Activated B cell treated with CpG ODN at 0.5 μM for 24 hours (primary cell): ENCODE measurements at regions not wholly inside any gene's neighbourhood (a gene's known extent, or its start where the extent isn't known, plus 50 kb on each side); places are given as distances from the start of the nearest gene placed in this dataset.

ENCODE experiments used
- ATAC-seq: fragments of 200-7000 bp; cut with Tn5 transposase; one replicate; pipeline ENCODE4 v1.10.0; 2021; ENCODE audit warnings: low read depth, mild to moderate bottlenecking, moderate library complexity
- CTCF ChIA-PET: fragments of 350-600 bp; sonication (Branson Sonifier 250); formaldehyde crosslinking; loops from one replicate; lab custom pipeline; 2021; ENCODE audit warnings: antibody characterized with exemption; lab: Charles Lee
- POLR2A ChIA-PET: fragments of 350-600 bp; sonication (Branson Sonifier 250); formaldehyde crosslinking; loops from one replicate; lab custom pipeline; 2021; ENCODE audit warnings: antibody characterized with exemption; lab: Charles Lee
- DNase-seq: peaks from one replicate; pipeline ENCODE4 v3.0.0; 2022
- H3K27ac Mint-ChIP-seq: one replicate; pipeline ENCODE4 v1.8.0; 2020; ENCODE audit warnings: mixed read lengths
- H3K27me3 Mint-ChIP-seq: one replicate; pipeline ENCODE4 v1.8.0; 2021; ENCODE audit warnings: mixed read lengths
- H3K36me3 Mint-ChIP-seq: one replicate; pipeline ENCODE4 v1.8.0; 2021; ENCODE audit warnings: low read depth, mixed read lengths
- H3K4me1 Mint-ChIP-seq: one replicate; pipeline ENCODE4 v1.8.0; 2021; ENCODE audit warnings: mixed read lengths
- H3K4me3 Mint-ChIP-seq: one replicate; pipeline ENCODE4 v1.8.0; 2020; ENCODE audit warnings: mild to moderate bottlenecking, mixed read lengths
- H3K9me3 Mint-ChIP-seq: one replicate; pipeline ENCODE4 v1.8.0; 2020; ENCODE audit warnings: mixed read lengths
- intact Hi-C: fragments of 100-400 bp; cut with micrococcal nuclease; formaldehyde crosslinking; loops from one replicate; pipeline ENCODE4 v1.15.1; 2024
- TF ChIP-seq, protein P1 (sequence below): fragments of 200-600 bp; IDR thresholded peaks from one replicate; pipeline ENCODE4 v1.8.0; 2022; ENCODE audit warnings: antibody characterized with exemption, mild to moderate bottlenecking

DNA sequence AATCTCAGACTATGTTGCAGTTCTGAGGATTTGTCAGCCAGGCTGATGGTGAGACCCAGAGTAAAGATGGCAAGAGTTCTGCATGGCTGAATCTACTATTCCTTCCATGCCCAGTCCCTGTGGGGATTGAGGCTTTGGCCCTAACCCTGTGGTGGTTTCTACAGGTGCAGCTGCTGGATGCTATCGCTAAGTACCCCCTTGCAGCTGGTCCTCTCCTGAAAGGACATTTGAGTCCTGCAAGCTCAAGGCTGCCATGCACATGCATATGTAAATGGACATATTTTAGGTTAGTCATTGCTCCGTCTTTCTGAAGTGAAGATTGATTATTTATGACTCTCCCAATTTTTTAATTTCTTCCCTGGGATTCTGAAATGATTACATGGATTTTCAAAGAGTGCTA is 1122.2 kb upstream of the CELF2 start:
- H3K36me3 Mint-ChIP-seq: no peaks in the 10 kb centered on the region
- H3K9me3 Mint-ChIP-seq: peaks cover 5% of the 10 kb centered on the region
- ATAC-seq: no peak
- no peaks in the 10 kb centered on the region for H3K27me3 Mint-ChIP-seq
- no peaks in the 10 kb centered on the region for H3K4me1 Mint-ChIP-seq
- H3K4me3 Mint-ChIP-seq: no peak overlapping the region
- H3K27ac Mint-ChIP-seq: no peak overlapping the region
- POLR2A ChIA-PET: no interaction called here
- TF ChIP-seq, protein P1, sequence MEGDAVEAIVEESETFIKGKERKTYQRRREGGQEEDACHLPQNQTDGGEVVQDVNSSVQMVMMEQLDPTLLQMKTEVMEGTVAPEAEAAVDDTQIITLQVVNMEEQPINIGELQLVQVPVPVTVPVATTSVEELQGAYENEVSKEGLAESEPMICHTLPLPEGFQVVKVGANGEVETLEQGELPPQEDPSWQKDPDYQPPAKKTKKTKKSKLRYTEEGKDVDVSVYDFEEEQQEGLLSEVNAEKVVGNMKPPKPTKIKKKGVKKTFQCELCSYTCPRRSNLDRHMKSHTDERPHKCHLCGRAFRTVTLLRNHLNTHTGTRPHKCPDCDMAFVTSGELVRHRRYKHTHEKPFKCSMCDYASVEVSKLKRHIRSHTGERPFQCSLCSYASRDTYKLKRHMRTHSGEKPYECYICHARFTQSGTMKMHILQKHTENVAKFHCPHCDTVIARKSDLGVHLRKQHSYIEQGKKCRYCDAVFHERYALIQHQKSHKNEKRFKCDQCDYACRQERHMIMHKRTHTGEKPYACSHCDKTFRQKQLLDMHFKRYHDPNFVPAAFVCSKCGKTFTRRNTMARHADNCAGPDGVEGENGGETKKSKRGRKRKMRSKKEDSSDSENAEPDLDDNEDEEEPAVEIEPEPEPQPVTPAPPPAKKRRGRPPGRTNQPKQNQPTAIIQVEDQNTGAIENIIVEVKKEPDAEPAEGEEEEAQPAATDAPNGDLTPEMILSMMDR: no peak
- DNase-seq: no peak
- intact Hi-C loops: no loop called here
- CTCF ChIA-PET: no interaction called here

DNA sequence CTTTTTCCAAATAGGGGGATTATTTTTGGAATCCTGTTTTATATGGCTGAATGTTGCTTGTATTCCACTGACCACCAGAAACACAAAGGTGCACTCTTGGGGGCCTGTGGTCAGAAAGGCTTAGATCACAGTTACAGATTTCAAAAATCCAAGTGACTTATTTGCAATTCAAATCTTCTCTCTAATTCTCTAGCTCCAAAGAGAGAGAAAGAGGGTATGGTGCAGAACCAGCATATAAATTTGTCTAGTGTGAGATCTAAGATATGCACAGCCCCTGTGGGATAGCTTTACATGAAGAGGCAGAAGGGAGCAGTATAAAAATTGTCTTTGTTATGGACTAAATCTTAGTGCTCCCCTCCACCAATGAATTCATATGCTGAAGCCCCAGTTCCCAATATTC is 1121.7 kb upstream of the CELF2 start:
- TF ChIP-seq, protein P1: no peak
- no peak for DNase-seq
- POLR2A ChIA-PET: no interaction called here
- Mint-ChIP-seq H3K4me1 (no peaks in the 10 kb centered on the region), H3K4me3 (no peak overlapping the region), H3K27ac (no peak overlapping the region), H3K9me3 (peaks cover 5% of the 10 kb centered on the region), H3K36me3 (no peaks in the 10 kb centered on the region), H3K27me3 (no peaks in the 10 kb centered on the region)
- no peak for ATAC-seq
- intact Hi-C loops: no loop called here
- CTCF ChIA-PET: no interaction called here

DNA sequence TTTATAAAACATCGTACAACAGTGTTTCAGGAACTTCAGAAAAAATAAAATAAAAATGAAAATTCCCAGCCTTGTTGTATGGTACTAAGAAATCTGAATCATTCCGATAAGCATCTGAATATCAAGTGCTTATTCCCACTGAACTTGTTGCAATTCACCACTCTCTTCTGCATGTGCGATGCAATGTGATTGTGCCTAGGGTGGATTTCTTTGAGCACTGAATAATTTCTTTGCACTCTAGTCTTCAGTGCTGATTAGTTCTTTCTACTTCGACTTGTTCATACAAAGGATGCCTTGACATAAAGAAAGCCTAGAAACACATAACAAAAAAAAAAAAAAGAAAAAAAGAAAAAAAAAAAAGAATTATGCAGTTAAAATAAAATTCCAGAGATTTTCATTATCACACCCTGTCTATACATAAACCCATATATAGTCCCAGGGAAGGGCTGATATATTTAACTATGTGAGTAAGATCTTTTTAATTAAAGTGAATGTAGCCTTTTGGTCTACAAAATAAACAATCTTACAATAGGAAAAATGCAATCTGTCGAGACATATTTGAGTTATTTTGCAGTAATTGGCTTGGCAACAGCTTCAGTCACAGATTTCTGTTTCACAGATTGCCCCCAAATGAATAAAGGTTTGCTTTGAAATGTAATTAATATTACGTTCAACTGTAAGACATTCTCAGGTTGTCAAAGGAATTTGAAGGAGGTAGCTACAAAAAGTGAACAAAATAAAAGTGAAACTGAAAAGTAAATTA is 1118.9 kb upstream of the CELF2 start:
- DNase-seq: no peak
- Mint-ChIP-seq H3K4me1 (no peaks in the 10 kb centered on the region), H3K27me3 (no peaks in the 10 kb centered on the region), H3K9me3 (no peaks in the 10 kb centered on the region), H3K36me3 (no peaks in the 10 kb centered on the region), H3K4me3 (no peak overlapping the region), H3K27ac (no peak overlapping the region)
- TF ChIP-seq, protein P1: no peak
- CTCF ChIA-PET: no interaction called here
- intact Hi-C loops: no loop called here
- ATAC-seq: no peak
- POLR2A ChIA-PET: no interaction called here

DNA sequence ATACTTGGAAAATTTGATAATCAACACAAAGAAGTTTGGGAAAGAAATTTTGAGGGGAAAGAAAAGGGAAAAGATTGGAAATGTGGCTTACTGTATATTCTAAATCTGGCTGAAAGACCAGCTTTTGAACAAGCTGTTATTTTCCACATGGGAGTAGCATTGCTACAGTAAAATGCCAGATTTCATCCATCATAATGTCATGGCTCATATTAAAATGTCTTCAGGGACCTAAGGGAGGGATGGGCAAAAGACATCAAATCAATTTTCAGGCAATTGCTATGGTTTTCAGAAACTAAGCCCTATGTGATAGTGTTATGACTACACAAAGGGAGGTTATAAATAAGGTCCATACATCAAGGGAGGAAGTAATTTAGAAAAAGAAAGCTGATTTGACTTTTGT is 1116.9 kb upstream of the CELF2 start:
- ChIA-PET POLR2A (no interaction called here), CTCF (no interaction called here)
- DNase-seq (no peak), ATAC-seq (no peak)
- TF ChIP-seq, protein P1: no peak
- H3K4me1 Mint-ChIP-seq: no peaks in the 10 kb centered on the region
- no peaks in the 10 kb centered on the region for H3K27me3 Mint-ChIP-seq
- intact Hi-C loops: no loop called here
- no peak overlapping the region for H3K4me3 Mint-ChIP-seq
- no peaks in the 10 kb centered on the region for H3K9me3 Mint-ChIP-seq
- no peaks in the 10 kb centered on the region for H3K36me3 Mint-ChIP-seq
- H3K27ac Mint-ChIP-seq: no peak overlapping the region

DNA sequence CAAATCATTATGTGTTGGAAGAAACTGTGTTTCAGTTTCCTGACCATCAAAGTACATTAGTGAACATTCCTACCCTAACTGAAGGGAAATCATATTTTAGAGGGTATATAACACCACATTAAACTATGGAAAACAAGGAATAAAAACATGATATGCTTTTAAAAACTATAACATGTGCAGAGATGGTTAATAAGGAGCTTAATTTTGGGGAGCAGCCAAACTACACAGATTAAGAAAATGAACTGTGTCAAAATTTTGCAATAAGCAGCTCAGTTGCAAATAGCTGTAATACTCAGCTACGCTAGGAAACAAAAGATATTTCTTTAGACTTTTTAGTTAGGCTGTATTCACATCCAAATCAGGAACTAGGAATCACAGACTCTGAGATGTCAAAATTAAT is 1115.7 kb upstream of the CELF2 start:
- Mint-ChIP-seq H3K4me3 (no peak overlapping the region), H3K27ac (no peak overlapping the region), H3K9me3 (peaks cover 2% of the 10 kb centered on the region), H3K4me1 (no peaks in the 10 kb centered on the region), H3K27me3 (no peaks in the 10 kb centered on the region), H3K36me3 (no peaks in the 10 kb centered on the region)
- no peak for ATAC-seq
- no peak for DNase-seq
- CTCF ChIA-PET: no interaction called here
- intact Hi-C loops: no loop called here
- POLR2A ChIA-PET: no interaction called here
- TF ChIP-seq, protein P1: no peak
